A673 (cell line): ENCODE measurements at regions not wholly inside any gene's neighbourhood (a gene's known extent, or its start where the extent isn't known, plus 50 kb on each side); places are given as distances from the start of the nearest gene placed in this dataset.
"Not testable (repeated sequence)": the region's sequence is repeated elsewhere in the genome, so short reads cannot be mapped to it uniquely, and the experiment has no call there.

Experiments
- BruUV-seq: library from RNA; stranded (reverse); fragments of 400-500 nt; replicated peaks from 2 replicates; lab custom pipeline; 2021; lab: Mats Ljungman, UMichigan
- CTCF ChIA-PET: fragments of 300-600 bp; sonication (Branson Sonifier 250); formaldehyde crosslinking; loops from one replicate; lab custom pipeline; 2022; ENCODE audit warnings: antibody characterized with exemption; lab: Charles Lee
- POLR2A ChIA-PET: fragments of 300-600 bp; sonication (Branson Sonifier 250); formaldehyde crosslinking; loops from one replicate; lab custom pipeline; 2022; ENCODE audit warnings: antibody characterized with exemption; ENCODE audit not compliant: low non-redundant PET; lab: Charles Lee
- DNase-seq: peaks from one replicate; pipeline ENCODE4 v3.0.0-alpha.2; 2015; ENCODE audit warnings: low spot score
- H3K27ac ChIP-seq: fragments of 200-600 bp; sonication (generic); 2 replicates; pipeline ENCODE4 v1.5.1; 2016; ENCODE audit warnings: mixed run types, low read depth, mild to moderate bottlenecking, mixed read lengths, antibody characterized with exemption, low read length; ENCODE audit not compliant: poor library complexity, severe bottlenecking
- H3K27me3 ChIP-seq: fragments of 200-600 bp; sonication (generic); replicated peaks from 2 replicates; pipeline ENCODE4 v1.6.1; 2017; ENCODE audit warnings: mixed run types, low read depth, mild to moderate bottlenecking, mixed read lengths, antibody characterized with exemption, low read length; ENCODE audit not compliant: insufficient read depth, poor library complexity
- H3K36me3 ChIP-seq: fragments of 200-600 bp; sonication (generic); 2 replicates; pipeline ENCODE4 v1.6.1; 2016; ENCODE audit warnings: mixed run types, mild to moderate bottlenecking, mixed read lengths, antibody characterized with exemption, low read length; ENCODE audit not compliant: insufficient read depth, poor library complexity, severe bottlenecking
- H3K4me1 ChIP-seq: fragments of 200-600 bp; sonication (generic); 2 replicates; pipeline ENCODE4 v1.6.1; 2017; ENCODE audit warnings: mixed run types, mild to moderate bottlenecking, mixed read lengths, antibody characterized with exemption, low read length; ENCODE audit not compliant: insufficient read depth, poor library complexity, severe bottlenecking
- H3K4me3 ChIP-seq: fragments of 200-600 bp; sonication (generic); 2 replicates; pipeline ENCODE4 v1.5.1; 2016; ENCODE audit warnings: low read depth, mixed run types, mild to moderate bottlenecking, mixed read lengths, low read length; ENCODE audit not compliant: poor library complexity, severe bottlenecking
- H3K9me3 ChIP-seq: fragments of 200-600 bp; sonication (generic); 2 replicates; pipeline ENCODE4 v1.6.1; 2016; ENCODE audit warnings: mixed run types, low read depth, mild to moderate bottlenecking, mixed read lengths, antibody characterized with exemption, low read length; ENCODE audit not compliant: poor library complexity, severe bottlenecking
- EZH2 ChIP-seq: fragments of 200-600 bp; sonication (generic); IDR thresholded peaks from 2 replicates; pipeline ENCODE4 v1.6.1; 2017; ENCODE audit warnings: borderline replicate concordance, low read depth, mild to moderate bottlenecking, mixed read lengths, antibody characterized with exemption, low read length; ENCODE audit not compliant: poor library complexity, severe bottlenecking
- intact Hi-C: fragments of 100-400 bp; cut with micrococcal nuclease; formaldehyde crosslinking; loops from one replicate; pipeline ENCODE4 v1.10.0; 2022; ENCODE audit not compliant: unreplicated experiment
- TF ChIP-seq, protein P1 (sequence below): fragments of 300-800, 200-600 bp; sonication (generic); conservative IDR thresholded peaks from 2 replicates; pipeline ENCODE4 v1.5.1; 2017; ENCODE audit warnings: low read depth, mild to moderate bottlenecking, antibody characterized with exemption, low read length, moderate library complexity, mixed read lengths

DNA sequence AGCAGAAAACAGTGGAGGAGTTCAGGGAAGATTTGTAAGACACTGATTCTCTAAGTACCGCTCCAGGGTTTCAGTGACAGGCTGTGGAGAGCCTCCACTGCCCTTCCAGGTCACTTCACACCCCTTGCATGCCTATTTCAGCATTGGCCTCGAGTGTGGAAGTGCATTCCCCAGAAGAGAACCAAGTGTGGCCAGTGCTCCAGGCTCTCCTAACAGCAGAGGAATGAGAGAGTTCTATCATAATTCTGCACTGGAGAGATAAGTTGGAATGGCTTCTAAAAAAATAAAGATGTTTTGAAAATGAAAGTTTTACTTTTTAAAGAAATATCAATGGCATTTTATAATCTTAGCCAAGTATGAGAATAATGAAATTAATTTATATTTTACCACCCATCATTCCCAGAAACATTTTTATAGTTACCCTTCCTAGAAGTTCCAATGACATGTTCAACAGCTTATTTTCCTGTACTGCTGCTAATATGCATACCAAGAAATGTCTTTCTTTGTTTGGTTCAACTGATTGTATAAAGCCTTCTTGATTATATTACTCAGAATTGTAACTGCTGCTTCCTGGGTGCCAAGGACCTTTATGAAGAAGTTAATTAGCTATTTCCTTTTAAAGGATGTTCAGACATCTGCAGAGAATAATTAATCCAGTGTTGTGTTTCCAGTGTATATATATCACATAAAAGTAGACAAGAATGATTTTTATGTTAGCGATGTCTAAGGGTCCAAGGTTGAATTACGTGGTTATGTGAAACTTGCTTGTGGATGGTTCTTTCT lies 61.0 kb upstream of the SERPINE2 start:
- no peaks in the 10 kb centered on the region for H3K36me3 ChIP-seq
- no peaks in the 10 kb centered on the region for H3K9me3 ChIP-seq
- ChIA-PET POLR2A (interaction anchor here (0.5 to 0.6 kb wide), 2 partner anchors 167 to 187 kb away, joined by 3 read pairs; no protein-coding TSS in a partner anchor), CTCF (no interaction called here)
- intact Hi-C loops: loop anchor here (1.0 to 5.0 kb wide), 2 partner anchors 37 to 58 kb away; no protein-coding TSS in a partner anchor
- H3K4me3 ChIP-seq: no peak overlapping the region
- TF ChIP-seq, protein P1, sequence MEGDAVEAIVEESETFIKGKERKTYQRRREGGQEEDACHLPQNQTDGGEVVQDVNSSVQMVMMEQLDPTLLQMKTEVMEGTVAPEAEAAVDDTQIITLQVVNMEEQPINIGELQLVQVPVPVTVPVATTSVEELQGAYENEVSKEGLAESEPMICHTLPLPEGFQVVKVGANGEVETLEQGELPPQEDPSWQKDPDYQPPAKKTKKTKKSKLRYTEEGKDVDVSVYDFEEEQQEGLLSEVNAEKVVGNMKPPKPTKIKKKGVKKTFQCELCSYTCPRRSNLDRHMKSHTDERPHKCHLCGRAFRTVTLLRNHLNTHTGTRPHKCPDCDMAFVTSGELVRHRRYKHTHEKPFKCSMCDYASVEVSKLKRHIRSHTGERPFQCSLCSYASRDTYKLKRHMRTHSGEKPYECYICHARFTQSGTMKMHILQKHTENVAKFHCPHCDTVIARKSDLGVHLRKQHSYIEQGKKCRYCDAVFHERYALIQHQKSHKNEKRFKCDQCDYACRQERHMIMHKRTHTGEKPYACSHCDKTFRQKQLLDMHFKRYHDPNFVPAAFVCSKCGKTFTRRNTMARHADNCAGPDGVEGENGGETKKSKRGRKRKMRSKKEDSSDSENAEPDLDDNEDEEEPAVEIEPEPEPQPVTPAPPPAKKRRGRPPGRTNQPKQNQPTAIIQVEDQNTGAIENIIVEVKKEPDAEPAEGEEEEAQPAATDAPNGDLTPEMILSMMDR: no peak
- TF ChIP-seq EZH2: no peak
- H3K4me1 ChIP-seq: peaks cover 47% of the 10 kb centered on the region
- DNase-seq: peak; percentile 89
- H3K27ac ChIP-seq: peak overlapping the region; percentile 82
- no peaks in the 10 kb centered on the region for H3K27me3 ChIP-seq
- no TSS peak for BruUV-seq

DNA sequence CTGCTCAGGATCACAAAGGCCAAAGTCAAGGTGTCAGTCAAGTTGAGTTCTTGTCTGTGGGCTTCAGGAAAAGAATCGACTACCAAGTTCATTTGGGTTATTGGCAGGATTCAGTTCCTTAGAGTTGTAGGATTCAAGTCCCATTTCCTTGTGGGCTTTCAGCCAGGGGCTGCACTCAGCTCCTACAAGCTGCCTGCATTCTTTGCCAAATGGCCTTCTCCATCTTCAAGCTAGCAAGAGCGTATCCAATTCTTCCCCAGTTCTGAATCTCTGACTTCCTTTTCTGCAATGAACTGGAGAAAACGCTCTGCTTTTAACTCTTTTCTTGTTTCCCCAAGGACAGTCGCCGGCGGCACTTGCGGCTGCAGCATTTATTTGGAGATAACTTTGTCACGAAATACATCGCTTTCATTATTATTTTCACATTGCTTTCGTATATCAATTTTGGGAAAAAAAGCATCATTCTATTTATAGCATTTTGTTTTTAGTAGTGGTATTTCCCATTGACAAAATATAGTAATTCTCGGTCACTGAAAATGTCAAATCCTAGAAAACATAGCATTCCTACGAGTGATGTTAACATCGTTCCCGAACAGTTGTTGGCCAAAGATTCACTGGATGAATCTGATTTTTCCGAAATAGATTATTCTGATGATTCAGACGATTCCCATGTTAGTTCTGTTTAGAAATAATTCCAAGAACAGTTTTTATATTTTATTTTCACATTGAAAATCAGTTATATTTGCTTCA lies 59.6 kb upstream of the SERPINE2 start:
- peaks cover 47% of the 10 kb centered on the region for H3K4me1 ChIP-seq
- CTCF ChIA-PET: no interaction called here
- no TSS peak for BruUV-seq
- H3K36me3 ChIP-seq: no peaks in the 10 kb centered on the region
- H3K9me3 ChIP-seq: no peaks in the 10 kb centered on the region
- no peak overlapping the region for H3K4me3 ChIP-seq
- no peak overlapping the region for H3K27ac ChIP-seq
- H3K27me3 ChIP-seq: no peaks in the 10 kb centered on the region
- DNase-seq: peak; percentile 64
- intact Hi-C loops: no loop called here
- POLR2A ChIA-PET: no interaction called here
- TF ChIP-seq, protein P1: no peak
- TF ChIP-seq EZH2: no peak

DNA sequence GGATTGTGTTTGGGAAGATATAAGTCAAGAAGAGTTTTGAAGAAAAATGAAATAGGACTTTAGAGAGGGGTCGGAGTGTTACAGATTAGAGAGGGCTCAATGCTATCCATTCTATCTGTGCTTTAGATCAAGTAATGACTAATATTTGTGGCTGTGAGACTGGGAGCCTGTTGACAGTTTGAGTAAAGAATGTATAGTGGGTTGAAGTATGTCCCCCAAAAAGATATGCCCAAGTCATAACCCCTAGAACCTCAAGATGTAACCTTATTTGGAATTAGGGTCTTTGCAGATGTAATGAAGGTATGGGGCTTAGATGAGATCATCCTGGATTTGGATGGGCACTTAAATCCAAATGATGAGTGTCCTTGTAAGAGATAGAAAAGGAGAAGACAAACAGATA lies 55.3 kb upstream of the SERPINE2 start:
- BruUV-seq: no TSS peak
- peaks cover 9% of the 10 kb centered on the region for H3K4me1 ChIP-seq
- no peaks in the 10 kb centered on the region for H3K9me3 ChIP-seq
- DNase-seq: no peak
- H3K36me3 ChIP-seq: no peaks in the 10 kb centered on the region
- H3K27ac ChIP-seq: no peak overlapping the region
- no peaks in the 10 kb centered on the region for H3K27me3 ChIP-seq
- TF ChIP-seq, protein P1: no peak
- ChIA-PET POLR2A (no interaction called here), CTCF (no interaction called here)
- intact Hi-C loops: no loop called here
- no peak overlapping the region for H3K4me3 ChIP-seq

GRCh38 chr2:224091671-224092070 lies 52.6 kb upstream of the SERPINE2 start:
- H3K27me3 ChIP-seq, BruUV-seq, intact Hi-C loops, H3K4me1 ChIP-seq, POLR2A ChIA-PET, H3K36me3 ChIP-seq, H3K9me3 ChIP-seq, CTCF ChIA-PET, DNase-seq, H3K4me3 ChIP-seq, H3K27ac ChIP-seq: not testable (repeated sequence)

- H3K27ac ChIP-seq, H3K36me3 ChIP-seq, BruUV-seq, POLR2A ChIA-PET, DNase-seq, intact Hi-C loops, H3K4me3 ChIP-seq, CTCF ChIA-PET, H3K27me3 ChIP-seq, H3K9me3 ChIP-seq: not testable (repeated sequence)
- peaks cover 26% of the 10 kb centered on the region for H3K4me1 ChIP-seq
Measured at GRCh38 chr2:224089606-224090005, 50.5 kb upstream of the SERPINE2 start.
